ENCODE measurements at regions not wholly inside any gene's neighbourhood (a gene's known extent, or its start where the extent isn't known, plus 50 kb on each side); places are given as distances from the start of the nearest gene placed in this dataset.

DNA sequence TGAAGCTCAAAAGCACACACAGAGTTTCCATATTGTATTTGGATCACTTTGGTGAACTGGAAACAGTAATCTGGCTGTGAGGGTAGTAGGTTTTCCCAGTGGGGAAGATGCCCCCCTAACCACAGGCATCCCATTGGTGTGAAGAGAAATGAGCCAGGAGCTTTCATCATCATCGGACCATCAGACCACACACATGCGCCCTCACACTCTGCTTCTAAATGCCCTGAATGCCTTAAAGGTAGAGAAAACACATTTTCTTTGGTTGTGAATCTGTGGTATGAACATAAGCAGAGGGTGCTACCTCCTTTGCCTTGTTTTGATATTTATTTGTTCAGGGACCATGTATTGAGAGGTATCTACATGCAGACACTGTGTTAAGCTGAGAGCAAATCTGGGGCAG is 79.0 kb upstream of the DNAH14 start:
- DNase-seq = no peak

DNA sequence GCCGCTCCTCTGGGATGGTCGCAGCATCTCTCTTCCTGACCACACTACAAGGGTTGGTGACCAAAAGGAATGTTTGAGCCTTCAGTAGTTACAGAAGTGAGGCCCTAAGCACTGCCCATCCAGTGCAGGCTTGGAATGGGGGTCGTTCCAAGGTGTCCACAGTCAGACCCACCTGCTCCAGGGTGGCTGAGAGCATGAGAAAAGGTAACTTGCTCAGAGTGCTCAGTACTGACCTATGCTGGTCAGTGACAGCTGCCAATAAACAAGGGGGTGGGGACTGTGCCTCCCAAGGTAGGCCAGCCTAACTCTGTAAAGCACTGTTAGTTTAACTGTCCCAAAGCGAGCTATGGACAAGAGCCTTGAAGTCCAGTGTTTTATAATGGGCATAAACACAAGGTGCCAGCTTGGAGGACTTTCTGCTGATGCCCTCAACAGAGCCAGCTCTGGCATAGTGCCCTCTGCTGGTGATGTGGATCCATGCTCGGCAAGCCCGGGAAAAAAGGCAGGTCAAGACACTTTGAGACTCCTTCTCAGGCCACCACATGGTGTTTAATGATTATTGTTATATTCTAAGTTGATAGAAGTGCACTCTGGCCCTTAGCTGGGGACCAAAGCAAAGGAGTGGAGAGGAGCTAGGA is 78.1 kb upstream of the DNAH14 start:
- peak; percentile 47 for DNase-seq

GRCh38 chr1:224851848-224852261 is 77.6 kb upstream of the DNAH14 start:
- no peak for DNase-seq

DNA sequence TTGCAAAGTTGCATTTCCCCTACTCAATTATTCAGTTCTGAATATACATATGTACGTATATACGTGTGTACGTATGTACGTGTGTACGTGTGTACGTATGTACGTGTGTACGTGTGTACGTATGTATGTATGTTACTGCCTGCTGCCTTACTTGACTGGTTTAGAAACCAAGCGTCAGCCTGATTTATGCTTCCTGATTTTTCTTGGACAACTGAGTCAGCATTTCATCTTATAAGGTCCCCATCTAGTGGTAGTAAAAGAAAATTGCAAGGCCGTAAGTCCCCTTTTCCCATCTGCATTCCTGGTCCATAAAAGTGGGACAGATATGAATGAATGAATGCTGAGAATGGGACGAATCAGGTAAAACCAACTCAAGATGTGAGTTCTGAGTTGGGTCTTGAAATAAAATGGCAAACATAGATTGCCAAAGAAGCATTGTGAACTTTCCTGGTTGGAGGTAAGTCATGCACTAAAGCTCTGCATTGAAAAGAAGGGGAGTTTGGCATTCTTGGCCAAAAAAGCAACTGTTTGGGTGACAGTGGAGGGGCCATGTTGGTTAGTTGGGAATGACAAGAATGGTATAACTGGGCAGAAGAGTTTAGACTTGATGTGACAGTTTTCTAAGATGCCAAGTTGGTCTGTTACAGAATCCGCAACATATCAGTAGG is 76.4 kb upstream of the DNAH14 start:
- no peak for DNase-seq

DNA sequence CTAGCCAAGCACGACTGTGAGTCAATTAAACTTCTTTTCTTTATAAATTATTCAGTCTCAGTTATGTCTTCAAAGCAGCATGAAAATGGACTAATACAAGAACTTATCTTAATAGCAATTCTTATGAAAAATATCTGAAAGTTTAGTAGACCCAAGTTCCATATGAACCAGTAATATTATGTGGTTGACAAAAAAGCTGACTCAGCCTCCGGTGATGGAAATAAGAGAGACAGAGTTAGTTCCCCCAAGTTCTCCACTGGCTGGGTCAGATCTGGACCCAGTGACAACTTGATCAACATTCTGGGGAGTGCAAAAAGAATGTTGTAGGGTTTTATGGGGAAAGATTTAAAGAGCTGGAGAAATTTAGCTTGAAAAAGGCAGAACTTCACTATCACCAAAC is 72.5 kb upstream of the DNAH14 start:
- DNase-seq = no peak

DNA sequence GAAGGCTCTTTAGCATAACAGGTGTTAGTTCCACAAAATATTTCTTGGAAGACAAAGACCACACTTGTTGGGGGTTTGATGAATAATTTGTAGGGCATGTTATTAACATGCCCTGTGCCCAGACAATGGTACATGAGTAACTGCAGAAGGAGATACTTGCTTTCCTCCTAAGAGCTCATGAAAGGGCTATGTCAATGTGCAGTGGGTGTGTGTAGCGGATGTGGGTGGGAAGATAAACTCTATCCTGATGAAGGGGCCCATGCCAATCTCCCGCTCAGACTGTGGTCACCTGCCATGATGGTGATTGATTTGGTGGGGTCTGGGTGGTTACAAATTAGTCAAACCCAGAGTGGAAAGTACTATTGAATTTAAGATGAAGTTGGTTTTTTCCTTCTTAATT is 69.8 kb upstream of the DNAH14 start:
- no peak for DNase-seq

DNA sequence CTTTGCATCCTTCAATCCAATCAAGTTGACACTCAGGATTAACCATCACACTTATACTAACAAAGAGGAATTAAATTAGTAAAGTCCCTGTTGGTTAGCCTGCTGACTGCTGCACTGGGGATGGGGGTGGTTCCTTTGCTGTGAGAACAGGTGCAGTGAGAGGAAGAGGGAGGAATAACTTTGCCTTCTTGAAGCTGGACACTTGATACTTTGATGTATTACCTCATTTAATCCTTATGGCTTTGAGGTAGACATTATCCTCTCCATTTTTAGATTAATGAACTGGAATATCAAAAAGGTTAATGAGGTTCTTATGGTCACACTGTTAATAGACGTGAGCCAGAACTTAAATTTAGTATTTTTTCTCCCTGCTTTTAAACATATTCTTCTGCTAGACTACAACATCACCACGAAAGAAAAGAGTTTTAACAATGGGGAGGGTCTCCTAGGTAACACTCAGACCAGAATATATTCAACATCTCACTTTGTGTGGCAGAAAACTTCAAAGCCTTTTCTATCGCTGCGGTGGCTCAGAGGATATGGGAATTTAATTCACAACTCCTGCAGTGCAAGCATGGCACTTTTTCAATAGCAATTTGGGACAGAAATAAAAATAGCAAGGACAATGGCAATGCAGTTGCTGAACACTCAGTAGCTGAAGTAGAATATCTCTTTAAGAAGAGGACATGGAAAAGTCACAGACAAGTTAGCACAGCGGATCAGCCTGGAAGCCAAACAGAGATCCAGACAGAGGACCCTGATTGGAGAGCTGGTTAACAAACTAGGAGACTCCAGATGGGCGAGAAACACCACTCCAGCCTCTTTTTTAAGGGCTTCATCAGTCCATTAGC is 68.8 kb upstream of the DNAH14 start:
- DNase-seq = no peak

- no peak for DNase-seq
Observed at GRCh38 chr1:224861339-224861716, 68.1 kb upstream of the DNAH14 start.

- no peak for DNase-seq
Observed at GRCh38 chr1:224863486-224863885, 66.0 kb upstream of the DNAH14 start.

GRCh38 chr1:224864006-224864405 is 65.5 kb upstream of the DNAH14 start:
- DNase-seq = no peak

- no peak for DNase-seq
Observed at GRCh38 chr1:224865510-224865909, 64.0 kb upstream of the DNAH14 start.

GRCh38 chr1:224866940-224867339 is 62.5 kb upstream of the DNAH14 start:
- no peak for DNase-seq

- DNase-seq = no peak
Observed at GRCh38 chr1:224867715-224868114, 61.8 kb upstream of the DNAH14 start.

DNA sequence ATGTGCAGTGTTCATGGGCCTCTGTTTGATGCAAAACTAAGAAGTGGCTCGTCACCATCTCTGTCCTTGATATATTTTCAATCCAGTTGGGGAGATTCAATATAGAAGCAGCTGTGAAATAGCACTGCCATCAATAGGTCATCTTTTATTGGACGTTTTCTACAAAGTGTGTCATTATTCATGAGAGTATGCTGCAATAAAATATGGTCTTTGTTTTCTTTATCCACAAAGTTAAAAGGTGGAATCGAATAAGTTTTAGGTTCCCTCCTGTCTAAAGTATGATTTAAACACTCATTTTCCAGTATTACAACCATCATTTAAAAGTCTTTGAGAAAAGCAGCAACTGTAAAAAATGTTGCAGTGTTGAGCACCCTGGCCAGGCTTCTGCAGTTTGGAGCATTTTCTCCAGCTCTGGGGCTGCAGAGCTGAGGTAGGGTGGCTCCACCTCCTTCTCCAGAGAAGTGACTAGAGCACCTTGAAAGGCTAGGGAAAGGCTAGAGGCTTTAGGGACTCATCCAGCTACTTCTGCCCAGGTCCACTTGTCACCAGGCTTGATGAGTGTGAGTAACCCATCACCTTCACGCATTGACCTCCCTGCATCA is 56.5 kb upstream of the DNAH14 start:
- no peak for DNase-seq

GRCh38 chr1:224873434-224874369 is 55.8 kb upstream of the DNAH14 start:
- DNase-seq = no peak

DNA sequence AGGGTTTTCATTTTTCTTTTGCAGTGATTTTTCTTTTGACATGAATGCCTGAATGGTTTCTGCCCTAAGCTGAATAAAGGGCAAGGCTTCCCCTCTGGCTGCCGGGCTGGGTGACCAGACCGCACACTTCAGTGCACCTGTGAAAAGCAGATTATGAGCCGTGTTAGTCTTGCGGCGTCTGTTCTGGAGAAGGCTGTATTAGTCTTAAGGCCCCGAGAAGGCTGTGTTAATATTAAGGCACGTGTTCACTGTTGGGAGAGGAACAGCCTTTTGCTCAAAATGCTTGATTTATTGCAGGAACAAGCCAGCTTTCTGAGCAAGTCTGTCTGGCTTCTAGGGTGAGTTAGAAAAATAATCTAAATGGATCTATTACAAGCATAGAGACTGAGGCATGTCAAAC is 54.7 kb upstream of the DNAH14 start:
- no peak for DNase-seq

- no peak for DNase-seq
Observed at GRCh38 chr1:224879162-224879803, 50.2 kb upstream of the DNAH14 start.

Data from CD4-positive, alpha-beta T cell treated with Interleukin-4 for 4 hours (primary cell).